GM12865 (cell line): ENCODE measurements at regions not wholly inside any gene's neighbourhood (a gene's known extent, or its start where the extent isn't known, plus 50 kb on each side); places are given as distances from the start of the nearest gene placed in this dataset.
"Not testable (repeated sequence)": the region's sequence is repeated elsewhere in the genome, so short reads cannot be mapped to it uniquely, and the experiment has no call there.

Experiments
- DNase-seq: peaks from one replicate; pipeline ENCODE4 v3.0.0; 2010; ENCODE audit warnings: low read depth
- H3K4me3 ChIP-seq: 2 replicates; pipeline ENCODE4 v1.5.1; 2011; ENCODE audit warnings: mild to moderate bottlenecking, low read depth, low read length, control low read depth
- CTCF ChIP-seq: IDR thresholded peaks from 2 replicates; pipeline ENCODE4 v1.5.1; 2011; ENCODE audit warnings: low read length, control low read depth, low read depth, inconsistent platforms; ENCODE audit not compliant: insufficient read depth; ENCODE audit errors: missing control alignments

GRCh38 chr2:195160963-195161362 lies 496.1 kb upstream of the SLC39A10 start:
- DNase-seq, result no peak
- no peak overlapping the region for H3K4me3 ChIP-seq
- TF ChIP-seq CTCF, result no peak

- no peak overlapping the region for H3K4me3 ChIP-seq
- no peak for DNase-seq
- TF ChIP-seq CTCF, result no peak
Observed at GRCh38 chr2:195151711-195152110, 505.3 kb upstream of the SLC39A10 start.

GRCh38 chr2:195150819-195151218 lies 506.2 kb upstream of the SLC39A10 start:
- H3K4me3 ChIP-seq, result no peak overlapping the region
- DNase-seq, result no peak
- TF ChIP-seq CTCF, result no peak

- DNase-seq, result no peak
- no peak for TF ChIP-seq CTCF
- no peak overlapping the region for H3K4me3 ChIP-seq
Observed at GRCh38 chr2:195148004-195148403, 509.0 kb upstream of the SLC39A10 start.

- DNase-seq, result no peak
- no peak overlapping the region for H3K4me3 ChIP-seq
- no peak for TF ChIP-seq CTCF
Observed at GRCh38 chr2:195146761-195147541, 510.1 kb upstream of the SLC39A10 start.

- H3K4me3 ChIP-seq, result no peak overlapping the region
- no peak for TF ChIP-seq CTCF
- no peak for DNase-seq
Observed at GRCh38 chr2:195138435-195138834, 518.6 kb upstream of the SLC39A10 start.

GRCh38 chr2:195125889-195126288 lies 531.1 kb upstream of the SLC39A10 start:
- DNase-seq, H3K4me3 ChIP-seq: not testable (repeated sequence)
